ENCODE measurements at regions not wholly inside any gene's neighbourhood (a gene's known extent, or its start where the extent isn't known, plus 50 kb on each side); places are given as distances from the start of the nearest gene placed in this dataset.
"Not testable (repeated sequence)": the region's sequence is repeated elsewhere in the genome, so short reads cannot be mapped to it uniquely, and the experiment has no call there.

DNA sequence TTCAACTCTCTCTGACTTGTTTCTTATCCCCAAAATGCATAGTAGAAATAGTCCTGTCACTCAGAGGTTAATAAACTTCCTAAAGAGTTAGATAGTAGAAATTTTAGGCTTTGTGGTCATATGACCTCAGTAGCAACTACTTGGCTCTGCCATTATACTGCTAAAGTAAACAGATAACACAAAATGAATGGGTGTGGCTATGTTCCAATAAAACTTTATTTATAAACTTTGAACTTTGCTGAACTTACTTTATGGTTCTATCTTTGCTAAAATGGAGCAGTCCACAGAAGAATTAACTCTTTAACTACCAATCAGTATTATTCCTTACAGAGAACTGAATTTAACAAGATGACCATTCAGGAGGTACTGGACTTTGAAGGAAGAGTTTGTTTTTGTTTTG lies 393.6 kb upstream of the CDIN1 start:
- Mint-ChIP-seq H3K36me3 (ENCODE audit: low read depth, unreplicated experiment) (no peaks in the 10 kb centered on the region), H3K9me3 (ENCODE audit: unreplicated experiment) (no peaks in the 10 kb centered on the region), H3K4me1 (ENCODE audit: low read depth, unreplicated experiment) (no peaks in the 10 kb centered on the region), H3K27ac (ENCODE audit: unreplicated experiment) (no peak overlapping the region), H3K4me3 (ENCODE audit: unreplicated experiment) (no peak overlapping the region), H3K27me3 (ENCODE audit: low read depth, unreplicated experiment) (no peaks in the 10 kb centered on the region)
- no peak for DNase-seq (ENCODE audit: low read depth)
- no peaks in the 10 kb centered on the region for H3K9me3 ChIP-seq (ENCODE audit: insufficient read depth, low read depth, low read length)
- no peak overlapping the region for H3K9ac ChIP-seq (ENCODE audit: low read length)
- no peak for FAIRE-seq
- no peaks in the 10 kb centered on the region for H3K79me2 ChIP-seq (ENCODE audit: insufficient read depth, low read length)
- TF ChIP-seq EZH2 (IDR thresholded peaks at IDR 0.05; ENCODE audit: insufficient read depth, low read length) = no peak
- TF ChIP-seq, protein P1, sequence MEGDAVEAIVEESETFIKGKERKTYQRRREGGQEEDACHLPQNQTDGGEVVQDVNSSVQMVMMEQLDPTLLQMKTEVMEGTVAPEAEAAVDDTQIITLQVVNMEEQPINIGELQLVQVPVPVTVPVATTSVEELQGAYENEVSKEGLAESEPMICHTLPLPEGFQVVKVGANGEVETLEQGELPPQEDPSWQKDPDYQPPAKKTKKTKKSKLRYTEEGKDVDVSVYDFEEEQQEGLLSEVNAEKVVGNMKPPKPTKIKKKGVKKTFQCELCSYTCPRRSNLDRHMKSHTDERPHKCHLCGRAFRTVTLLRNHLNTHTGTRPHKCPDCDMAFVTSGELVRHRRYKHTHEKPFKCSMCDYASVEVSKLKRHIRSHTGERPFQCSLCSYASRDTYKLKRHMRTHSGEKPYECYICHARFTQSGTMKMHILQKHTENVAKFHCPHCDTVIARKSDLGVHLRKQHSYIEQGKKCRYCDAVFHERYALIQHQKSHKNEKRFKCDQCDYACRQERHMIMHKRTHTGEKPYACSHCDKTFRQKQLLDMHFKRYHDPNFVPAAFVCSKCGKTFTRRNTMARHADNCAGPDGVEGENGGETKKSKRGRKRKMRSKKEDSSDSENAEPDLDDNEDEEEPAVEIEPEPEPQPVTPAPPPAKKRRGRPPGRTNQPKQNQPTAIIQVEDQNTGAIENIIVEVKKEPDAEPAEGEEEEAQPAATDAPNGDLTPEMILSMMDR (IDR thresholded peaks at IDR 0.05; ENCODE audit: insufficient read depth, low read depth, low read length) = no peak
- H3K36me3 ChIP-seq (ENCODE audit: insufficient read depth, low read length) = no peaks in the 10 kb centered on the region
- H3K27me3 ChIP-seq (ENCODE audit: insufficient read depth, low read length) = no peaks in the 10 kb centered on the region
- no peaks in the 10 kb centered on the region for H4K20me1 ChIP-seq (ENCODE audit: insufficient read depth, low read length)
- H3K4me1 ChIP-seq (ENCODE audit: insufficient read depth, low read length) = no peaks in the 10 kb centered on the region
- H3K4me2 ChIP-seq (ENCODE audit: low read length) = no peak overlapping the region
- no peak overlapping the region for H3K27ac ChIP-seq (ENCODE audit: low read depth, low read length)
- no peak overlapping the region for H2AFZ ChIP-seq (ENCODE audit: low read depth, low read length)
- no peak overlapping the region for H3K4me3 ChIP-seq (ENCODE audit: insufficient read depth, low read depth, low read length)

DNA sequence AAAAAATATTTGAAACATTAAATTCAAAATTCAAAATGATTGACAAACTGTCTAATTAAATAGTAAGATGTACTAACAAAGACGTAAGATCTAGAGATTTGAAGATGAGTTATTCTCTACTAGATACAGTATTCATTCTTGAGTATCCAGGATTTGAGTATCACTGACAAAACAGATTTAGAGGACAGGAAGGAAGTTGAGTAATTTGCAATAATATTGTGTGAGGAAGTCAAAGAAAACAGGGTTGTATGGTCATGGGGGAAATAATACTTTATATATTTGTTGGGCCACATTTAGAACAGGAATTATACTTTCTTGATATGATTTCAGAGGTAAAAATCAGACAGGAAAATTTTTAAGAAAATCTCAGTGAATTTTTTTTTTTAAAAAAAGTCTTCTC lies 393.1 kb upstream of the CDIN1 start:
- H4K20me1 ChIP-seq (ENCODE audit: insufficient read depth, low read length) = no peaks in the 10 kb centered on the region
- no peak for FAIRE-seq
- H3K9me3 ChIP-seq (ENCODE audit: insufficient read depth, low read depth, low read length) = no peaks in the 10 kb centered on the region
- TF ChIP-seq, protein P1 (IDR thresholded peaks at IDR 0.05; ENCODE audit: insufficient read depth, low read depth, low read length) = no peak
- TF ChIP-seq EZH2 (IDR thresholded peaks at IDR 0.05; ENCODE audit: insufficient read depth, low read length) = no peak
- H3K27ac Mint-ChIP-seq (ENCODE audit: unreplicated experiment) = no peak overlapping the region
- no peak overlapping the region for H2AFZ ChIP-seq (ENCODE audit: low read depth, low read length)
- no peaks in the 10 kb centered on the region for H3K36me3 Mint-ChIP-seq (ENCODE audit: low read depth, unreplicated experiment)
- no peaks in the 10 kb centered on the region for H3K79me2 ChIP-seq (ENCODE audit: insufficient read depth, low read length)
- H3K4me3 Mint-ChIP-seq (ENCODE audit: unreplicated experiment) = no peak overlapping the region
- H3K27me3 Mint-ChIP-seq (ENCODE audit: low read depth, unreplicated experiment) = no peaks in the 10 kb centered on the region
- H3K9ac ChIP-seq (ENCODE audit: low read length) = no peak overlapping the region
- DNase-seq (ENCODE audit: low read depth) = no peak
- no peaks in the 10 kb centered on the region for H3K27me3 ChIP-seq (ENCODE audit: insufficient read depth, low read length)
- H3K4me1 Mint-ChIP-seq (ENCODE audit: low read depth, unreplicated experiment) = no peaks in the 10 kb centered on the region
- no peaks in the 10 kb centered on the region for H3K9me3 Mint-ChIP-seq (ENCODE audit: unreplicated experiment)
- H3K4me3 ChIP-seq (ENCODE audit: insufficient read depth, low read depth, low read length) = no peak overlapping the region
- no peak overlapping the region for H3K27ac ChIP-seq (ENCODE audit: low read depth, low read length)
- no peak overlapping the region for H3K4me2 ChIP-seq (ENCODE audit: low read length)
- H3K36me3 ChIP-seq (ENCODE audit: insufficient read depth, low read length) = no peaks in the 10 kb centered on the region
- no peaks in the 10 kb centered on the region for H3K4me1 ChIP-seq (ENCODE audit: insufficient read depth, low read length)

DNA sequence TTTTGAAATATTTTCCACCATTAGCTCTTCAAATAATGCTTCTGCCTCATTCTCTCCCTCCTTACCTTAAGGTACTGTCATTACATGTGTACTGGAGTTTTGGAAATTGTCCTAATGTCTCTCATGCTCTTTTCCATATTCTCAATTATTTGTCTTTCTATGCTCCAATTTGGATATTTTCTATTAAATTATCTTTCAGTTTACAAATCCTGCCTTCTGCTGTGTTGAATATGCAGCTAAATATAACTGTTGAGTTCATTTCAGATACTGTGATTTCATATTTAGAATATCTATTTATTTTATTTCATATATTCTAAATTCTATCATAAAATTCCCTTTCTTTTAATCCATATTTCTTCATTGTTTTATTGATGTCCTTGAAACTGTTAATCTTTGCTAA lies 388.0 kb upstream of the CDIN1 start:
- Mint-ChIP-seq H3K9me3 (ENCODE audit: unreplicated experiment) (peaks cover 2% of the 10 kb centered on the region), H3K4me1 (ENCODE audit: low read depth, unreplicated experiment) (no peaks in the 10 kb centered on the region), H3K27ac (ENCODE audit: unreplicated experiment) (no peak overlapping the region), H3K4me3 (ENCODE audit: unreplicated experiment) (no peak overlapping the region), H3K27me3 (ENCODE audit: low read depth, unreplicated experiment) (no peaks in the 10 kb centered on the region), H3K36me3 (ENCODE audit: low read depth, unreplicated experiment) (no peaks in the 10 kb centered on the region)
- Histone ChIP-seq H3K9me3 (ENCODE audit: insufficient read depth, low read depth, low read length) (no peaks in the 10 kb centered on the region), H3K4me1 (ENCODE audit: insufficient read depth, low read length) (no peaks in the 10 kb centered on the region), H3K27me3 (ENCODE audit: insufficient read depth, low read length) (no peaks in the 10 kb centered on the region), H3K9ac (ENCODE audit: low read length) (no peak overlapping the region), H2AFZ (ENCODE audit: low read depth, low read length) (no peak overlapping the region), H3K36me3 (ENCODE audit: insufficient read depth, low read length) (no peaks in the 10 kb centered on the region), H3K79me2 (ENCODE audit: insufficient read depth, low read length) (no peaks in the 10 kb centered on the region), H3K4me2 (ENCODE audit: low read length) (no peak overlapping the region), H3K4me3 (ENCODE audit: insufficient read depth, low read depth, low read length) (no peak overlapping the region), H4K20me1 (ENCODE audit: insufficient read depth, low read length) (no peaks in the 10 kb centered on the region), H3K27ac (ENCODE audit: low read depth, low read length) (no peak overlapping the region)
- FAIRE-seq = no peak
- TF ChIP-seq EZH2 (IDR thresholded peaks at IDR 0.05; ENCODE audit: insufficient read depth, low read length) = no peak
- TF ChIP-seq, protein P1 (IDR thresholded peaks at IDR 0.05; ENCODE audit: insufficient read depth, low read depth, low read length) = no peak
- DNase-seq (ENCODE audit: low read depth) = no peak

DNA sequence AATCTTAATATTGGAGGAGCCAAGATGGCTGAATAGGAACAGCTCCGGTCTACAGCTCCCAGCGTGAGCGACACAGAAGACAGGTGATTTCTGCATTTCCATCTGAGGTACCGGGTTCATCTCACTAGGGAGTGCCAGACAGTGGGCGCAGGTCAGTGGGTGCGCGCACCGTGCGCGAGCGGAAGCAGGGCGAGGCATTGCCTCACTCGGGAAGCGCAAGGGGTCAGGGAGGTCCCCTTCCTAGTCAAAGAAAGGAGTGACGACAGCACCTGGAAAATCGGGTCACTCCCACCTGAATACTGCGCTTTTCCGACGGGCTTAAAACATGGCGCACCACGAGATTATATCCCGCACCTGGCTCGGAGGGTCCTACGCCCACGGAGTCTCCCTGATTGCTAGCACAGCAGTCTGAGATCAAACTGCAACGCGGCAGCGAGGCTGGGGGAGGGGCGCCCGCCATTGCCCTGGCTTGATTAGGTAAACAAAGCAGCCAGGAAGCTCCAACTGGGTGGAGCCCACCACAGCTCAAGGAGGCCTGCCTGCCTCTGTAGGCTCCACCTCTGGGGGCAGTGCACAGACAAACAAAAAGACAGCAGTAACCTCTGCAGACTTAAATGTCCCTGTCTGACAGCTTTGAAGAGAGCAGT lies 383.9 kb upstream of the CDIN1 start:
- not testable (repeated sequence) for H3K9me3 ChIP-seq (ENCODE audit: insufficient read depth, low read depth, low read length); H3K36me3 Mint-ChIP-seq (ENCODE audit: low read depth, unreplicated experiment); H4K20me1 ChIP-seq (ENCODE audit: insufficient read depth, low read length); H3K27ac Mint-ChIP-seq (ENCODE audit: unreplicated experiment); H3K36me3 ChIP-seq (ENCODE audit: insufficient read depth, low read length); H3K4me2 ChIP-seq (ENCODE audit: low read length); H3K27me3 ChIP-seq (ENCODE audit: insufficient read depth, low read length); H3K27me3 Mint-ChIP-seq (ENCODE audit: low read depth, unreplicated experiment); H3K4me3 ChIP-seq (ENCODE audit: insufficient read depth, low read depth, low read length); H3K4me1 ChIP-seq (ENCODE audit: insufficient read depth, low read length); H3K9ac ChIP-seq (ENCODE audit: low read length); FAIRE-seq; H3K79me2 ChIP-seq (ENCODE audit: insufficient read depth, low read length); H3K9me3 Mint-ChIP-seq (ENCODE audit: unreplicated experiment); H3K27ac ChIP-seq (ENCODE audit: low read depth, low read length); H2AFZ ChIP-seq (ENCODE audit: low read depth, low read length); DNase-seq (ENCODE audit: low read depth); H3K4me3 Mint-ChIP-seq (ENCODE audit: unreplicated experiment); H3K4me1 Mint-ChIP-seq (ENCODE audit: low read depth, unreplicated experiment)

Data from astrocyte (in vitro differentiated cells and primary cell).